Stimulated activated CD4-positive, alpha-beta T cell treated with anti-CD3 and anti-CD28 coated beads, Interleukin-4, amount 100 ng/mL, for 48 hours (primary cell): ENCODE measurements at regions not wholly inside any gene's neighbourhood (a gene's known extent, or its start where the extent isn't known, plus 50 kb on each side); places are given as distances from the start of the nearest gene placed in this dataset.

Experiments used
- DNase-seq, 2 donors: peaks; one replicate each; pipeline ENCODE4 v3.0.0-alpha.2; 2020; ENCODE audit warnings: low read depth in 2 of 2

DNA sequence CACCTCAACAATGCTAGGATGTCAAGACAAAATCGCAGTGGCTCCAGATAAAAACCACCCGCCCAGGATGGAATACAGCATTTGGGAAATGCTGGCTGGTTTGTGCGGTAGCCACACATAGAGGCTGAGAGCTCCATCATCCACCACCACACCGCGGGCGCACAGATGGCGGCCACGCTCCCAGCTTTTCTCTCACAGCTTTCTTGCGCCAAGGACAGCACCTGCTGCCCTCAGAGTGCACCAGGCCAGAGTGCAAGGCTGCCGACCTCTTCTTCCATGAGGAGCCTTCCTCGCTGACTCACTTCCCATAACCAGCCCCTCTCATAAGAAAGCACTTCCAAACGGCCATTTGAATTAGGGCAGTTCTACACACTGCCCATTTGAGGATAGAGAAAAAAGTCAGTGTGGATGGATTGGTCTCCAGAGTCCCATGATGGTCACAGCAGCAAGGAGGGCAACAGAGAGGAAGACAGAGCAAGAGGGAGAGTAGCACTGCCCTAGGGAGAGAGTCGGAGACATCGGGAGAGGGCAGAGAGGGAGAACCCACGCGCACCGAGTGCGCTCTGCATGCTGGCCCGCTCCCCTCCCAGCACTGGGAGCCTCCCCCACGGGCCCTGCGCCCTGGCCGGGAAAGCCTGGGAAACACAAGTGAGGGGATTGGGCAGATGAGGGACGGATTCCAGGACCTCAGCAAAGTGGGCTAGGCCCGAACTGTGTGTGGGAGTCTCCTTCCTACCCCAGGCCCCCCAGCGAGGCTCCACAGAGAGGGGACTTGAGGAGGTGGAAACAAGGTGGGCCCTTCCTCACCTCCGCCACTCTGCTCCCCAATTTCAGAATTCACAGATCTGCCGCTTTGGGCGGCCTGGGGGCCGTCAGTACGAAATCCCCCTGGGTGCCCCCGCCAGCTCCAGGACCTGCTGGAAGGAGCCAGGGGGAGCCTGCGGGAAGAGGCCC lies 156.9 kb downstream of the USP12 start:
- no peak for DNase-seq

DNA sequence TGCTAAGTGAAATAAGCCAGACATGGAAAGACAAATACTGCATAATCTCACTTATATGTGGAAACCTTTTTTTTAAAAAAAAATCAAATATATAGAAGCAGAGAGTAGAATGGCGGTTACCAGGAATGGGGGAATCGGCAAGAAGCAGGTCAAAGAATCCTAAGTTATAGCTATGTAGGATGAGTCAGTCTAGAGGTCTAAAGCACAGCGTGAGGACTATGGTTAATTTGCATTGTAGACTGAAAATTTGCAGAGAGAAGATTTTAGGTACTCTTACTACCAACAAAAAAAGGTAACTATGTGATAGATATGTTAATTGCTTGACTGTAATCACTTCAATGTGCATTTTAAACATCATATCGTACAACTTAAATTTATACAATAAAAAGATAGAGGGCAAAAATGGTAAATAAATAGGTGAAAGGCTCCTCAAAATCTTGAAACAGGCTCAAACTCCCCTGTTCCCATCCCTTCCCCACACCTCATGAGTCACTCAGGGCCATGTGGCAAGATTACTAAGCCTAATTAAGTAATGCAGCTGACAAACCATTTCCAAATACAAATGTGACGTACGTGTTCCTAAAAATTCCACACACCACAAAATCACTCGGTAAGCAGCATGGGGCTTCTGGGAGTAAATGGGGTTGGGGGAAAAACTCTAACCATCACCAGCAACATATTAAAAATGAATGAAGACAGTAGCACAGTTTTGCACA lies 159.0 kb downstream of the USP12 start:
- no peak for DNase-seq

DNA sequence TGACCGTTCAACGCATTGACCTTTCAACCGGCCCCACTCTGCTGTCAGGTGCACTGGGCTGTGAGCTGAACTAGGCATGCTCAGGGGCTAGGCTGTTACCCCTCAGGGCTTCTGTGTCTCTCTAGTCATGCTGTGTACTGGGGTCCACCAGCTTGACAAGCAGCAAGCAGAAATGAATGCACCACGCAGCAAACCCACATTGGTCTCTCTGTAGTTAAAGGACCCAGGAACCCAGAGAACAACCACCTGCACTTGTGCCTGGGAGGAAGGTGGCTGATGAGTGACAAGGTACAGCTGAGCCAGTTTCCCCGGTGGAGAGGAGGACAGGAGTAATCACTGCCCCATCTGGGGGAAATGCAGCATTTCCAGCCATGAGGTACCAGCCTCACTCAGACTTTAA lies 159.9 kb downstream of the USP12 start:
- DNase-seq, result no peak

DNA sequence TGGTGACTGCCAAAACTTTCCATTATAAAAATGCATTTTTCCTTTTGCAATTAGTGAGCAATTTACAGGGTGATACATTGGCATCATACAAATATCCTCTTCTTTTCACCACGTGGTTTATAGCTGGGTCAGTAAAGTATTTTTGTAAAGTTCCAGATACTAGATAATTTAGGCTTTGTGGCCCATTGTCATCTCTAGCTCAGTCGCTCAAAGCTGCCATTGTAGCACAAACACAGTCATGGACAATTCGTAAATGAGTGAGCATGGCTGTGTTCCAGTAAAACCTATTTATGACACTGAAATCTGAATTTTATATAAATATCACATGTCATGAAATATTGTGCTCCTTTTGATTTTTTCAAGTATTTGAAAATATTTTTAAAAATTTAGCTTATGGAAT lies 162.9 kb downstream of the USP12 start:
- DNase-seq, result no peak

DNA sequence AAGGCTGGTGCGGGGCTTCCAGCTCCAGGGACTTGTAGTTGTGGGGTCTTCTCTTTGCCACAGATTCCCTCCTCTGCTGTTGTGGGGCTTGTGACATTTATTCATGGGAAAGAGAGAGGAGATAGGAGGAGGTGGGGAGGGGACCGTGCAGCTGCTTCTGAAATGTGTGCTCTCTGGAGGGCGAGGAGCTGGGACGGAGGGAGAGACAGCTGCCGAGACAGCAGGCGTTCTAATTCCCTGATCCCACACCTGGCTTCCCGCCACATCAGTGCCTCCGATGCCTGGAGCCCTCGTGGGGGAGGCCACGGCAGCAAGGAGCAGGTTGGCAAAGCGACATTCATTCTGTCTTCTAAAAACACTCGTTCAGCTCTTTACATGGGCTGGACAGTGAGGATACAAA lies 164.4 kb downstream of the USP12 start:
- no peak for DNase-seq

- DNase-seq, result no peak
Observed at GRCh38 chr13:27006519-27007161, 165.0 kb downstream of the USP12 start.

DNA sequence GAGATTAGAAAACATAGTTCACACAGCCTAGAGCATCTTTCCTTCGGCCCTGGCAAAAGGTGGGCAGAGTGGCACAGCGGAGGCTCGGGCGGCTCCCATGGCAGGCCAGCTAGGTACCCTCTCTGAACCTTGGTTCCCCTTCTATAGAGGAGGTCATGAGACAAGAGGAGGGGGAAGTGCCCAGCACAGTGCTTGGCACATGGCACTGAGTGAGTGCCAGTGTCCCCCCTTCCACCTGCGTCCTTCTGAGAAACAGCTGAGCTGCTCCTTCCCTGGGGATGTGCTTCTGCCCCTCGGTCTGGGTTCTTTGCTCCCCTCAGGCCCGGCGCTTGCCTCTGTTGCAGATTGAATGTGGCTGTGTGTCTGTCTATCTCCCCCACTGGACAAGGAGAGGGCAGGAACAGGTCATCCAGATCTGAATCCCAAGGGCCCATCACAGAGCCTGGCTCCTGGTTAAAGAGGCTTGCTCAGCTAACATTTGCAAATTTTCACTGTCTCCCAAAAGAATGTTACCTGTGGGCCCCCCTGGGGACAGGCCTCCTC lies 165.6 kb downstream of the USP12 start:
- DNase-seq, result no peak

GRCh38 chr13:27005556-27005955 lies 166.1 kb downstream of the USP12 start:
- DNase-seq, result no peak

DNA sequence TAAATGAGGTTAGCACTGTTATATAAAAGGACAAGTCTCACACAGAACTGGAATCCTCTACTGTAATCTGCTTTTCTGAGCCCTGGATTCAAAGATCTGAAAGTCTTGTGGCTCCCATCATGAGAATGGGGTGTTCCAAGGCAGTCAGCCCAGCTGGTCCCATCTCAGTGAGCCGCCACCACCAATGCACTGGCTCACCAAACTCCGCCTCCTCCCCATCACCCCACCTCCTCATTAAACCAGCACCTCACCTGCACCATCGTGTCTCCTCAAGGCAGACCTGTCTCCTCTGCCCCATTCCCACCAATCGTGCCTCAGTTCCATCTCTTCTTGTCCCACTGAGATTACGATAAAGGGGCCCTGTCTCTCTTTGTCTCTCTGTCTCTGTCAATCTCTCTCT lies 166.7 kb downstream of the USP12 start:
- DNase-seq, result no peak

DNA sequence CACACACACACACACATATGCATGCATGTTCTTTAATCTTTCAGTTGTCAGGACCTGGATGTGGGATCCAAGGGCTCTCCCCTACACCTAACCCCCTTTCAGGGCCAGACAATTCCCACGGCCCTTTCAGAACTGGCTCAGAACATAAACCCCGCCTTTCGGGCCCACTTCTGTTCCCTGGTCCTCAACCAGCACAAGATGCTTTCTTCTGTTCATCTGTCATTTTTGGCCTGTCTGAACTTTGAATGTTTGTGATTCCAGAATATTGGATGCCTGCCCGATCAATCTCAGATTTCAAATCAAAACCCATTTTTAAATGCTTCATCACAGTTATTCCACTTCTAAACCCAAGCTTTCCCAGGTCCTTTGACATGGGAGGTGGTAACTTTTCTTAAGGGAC lies 167.3 kb downstream of the USP12 start:
- no peak for DNase-seq

DNA sequence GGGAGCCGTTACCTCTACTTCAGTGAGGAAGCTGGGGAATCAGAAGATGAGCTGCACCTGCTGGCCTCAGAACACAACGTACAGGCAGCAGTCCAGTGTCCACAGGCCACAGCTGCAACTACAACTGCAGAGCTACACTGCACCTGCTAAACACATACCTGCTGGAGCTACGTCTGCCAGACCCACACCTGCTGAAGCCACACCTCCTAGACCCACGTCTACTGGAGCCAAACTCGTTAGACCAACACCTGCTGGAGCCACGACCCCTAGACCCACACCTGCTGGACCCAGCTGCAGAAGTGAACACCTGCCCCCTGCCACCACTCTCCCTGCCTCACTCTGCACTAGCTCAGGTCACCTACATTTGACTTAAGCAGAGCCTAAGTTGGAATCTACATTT lies 169.9 kb downstream of the USP12 start:
- DNase-seq, result no peak

GRCh38 chr13:27000686-27001085 lies 170.9 kb downstream of the USP12 start:
- DNase-seq, result no peak

GRCh38 chr13:26999499-26999898 lies 172.1 kb downstream of the USP12 start:
- DNase-seq, result no peak

GRCh38 chr13:26998292-26998691 lies 173.3 kb downstream of the USP12 start:
- DNase-seq, result no peak

DNA sequence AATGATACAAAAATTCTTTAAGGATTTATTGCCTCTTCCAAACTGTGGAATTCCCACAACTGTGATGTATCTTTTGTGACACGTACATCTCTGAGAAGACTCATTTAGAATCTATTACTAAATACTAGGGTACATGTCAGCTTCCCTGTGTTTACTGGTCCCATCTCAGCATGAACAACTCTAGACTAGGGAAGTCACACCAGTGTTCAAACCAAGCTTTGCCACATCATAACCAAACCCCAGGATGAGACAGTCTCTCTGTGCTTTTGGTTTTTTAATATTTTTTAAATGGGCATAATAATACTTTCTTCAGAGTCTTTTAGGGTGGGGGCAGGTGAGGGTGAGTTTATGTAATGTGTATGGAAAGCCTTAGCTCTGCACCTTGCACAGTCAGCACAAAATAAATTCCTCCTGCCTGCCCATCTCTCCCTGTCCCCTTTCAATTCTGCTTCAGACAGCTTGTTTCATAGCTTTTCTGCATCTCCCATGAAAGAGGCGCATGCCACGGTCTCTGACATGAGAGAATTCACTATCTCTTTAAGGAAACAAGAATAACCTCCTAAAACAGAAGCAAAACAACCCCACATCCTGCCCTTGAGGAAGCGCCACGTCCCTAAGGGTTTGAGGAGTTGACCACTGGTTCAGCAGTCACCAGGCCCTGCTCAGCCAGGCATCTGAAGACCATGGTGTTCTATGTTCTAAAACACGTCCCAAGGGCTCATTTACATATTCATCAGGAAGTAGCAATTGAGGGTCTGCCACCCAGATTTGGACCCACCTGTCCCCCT lies 174.5 kb downstream of the USP12 start:
- DNase-seq, result no peak

GRCh38 chr13:26995159-26995558 lies 176.5 kb downstream of the USP12 start:
- DNase-seq, result no peak

DNA sequence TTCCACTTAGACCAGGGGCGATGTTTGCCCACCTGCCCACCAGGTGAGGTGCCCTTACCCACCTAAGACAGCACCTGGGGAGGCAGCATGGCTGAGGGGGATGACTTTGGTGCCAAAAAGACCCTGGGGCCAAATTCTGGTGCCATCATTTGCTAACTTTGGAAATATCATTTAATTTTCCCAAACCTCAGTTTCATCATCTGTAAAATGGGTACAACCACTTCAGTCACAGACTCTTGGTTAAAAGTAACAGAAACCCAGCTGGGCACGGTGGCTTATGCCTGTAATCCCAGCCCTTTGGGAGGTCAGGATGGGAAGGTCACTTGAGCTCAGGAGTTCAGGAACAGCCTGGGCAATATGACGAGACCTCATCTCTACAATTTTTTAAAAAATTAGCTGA lies 177.8 kb downstream of the USP12 start:
- DNase-seq, result no peak

- no peak for DNase-seq
Observed at GRCh38 chr13:26992951-26993719, 178.5 kb downstream of the USP12 start.

- DNase-seq, result no peak
Observed at GRCh38 chr13:26991508-26992181, 180.0 kb downstream of the USP12 start.
